RWPE1 (cell line): ENCODE measurements at regions not wholly inside any gene's neighbourhood (a gene's known extent, or its start where the extent isn't known, plus 50 kb on each side); places are given as distances from the start of the nearest gene placed in this dataset.
"Not testable (repeated sequence)": the region's sequence is repeated elsewhere in the genome, so short reads cannot be mapped to it uniquely, and the experiment has no call there.

Experiments
- CTCF ChIA-PET: fragments of 350-600 bp; sonication (Branson Sonifier 250); formaldehyde crosslinking; extraction: SDS; loops from one replicate; lab custom pipeline; 2021; lab: Yijun Ruan, JAX
- POLR2A ChIA-PET: fragments of 400-600 bp; formaldehyde crosslinking; extraction: SDS; loops from one replicate; lab custom pipeline; 2020; ENCODE audit warnings: antibody characterized with exemption; ENCODE audit not compliant: low non-redundant PET; lab: Yijun Ruan, JAX
- DNase-seq: peaks from one replicate; pipeline ENCODE4 v3.0.0; 2012; ENCODE audit warnings: low spot score
- H3K27ac ChIP-seq: fragments of 450-650 bp; 2 replicates; pipeline ENCODE4 v1.5.1; 2017
- CTCF ChIP-seq: fragments of 450-650 bp; conservative IDR thresholded peaks from 2 replicates; pipeline ENCODE4 v1.5.1; 2017; ENCODE audit warnings: low read depth, mild to moderate bottlenecking

- DNase-seq, CTCF ChIA-PET, POLR2A ChIA-PET, H3K27ac ChIP-seq: not testable (repeated sequence)
- peak; percentile 60 for TF ChIP-seq CTCF
Measured at GRCh38 chr1:46878173-46878782, 63.0 kb downstream of the CYP4A11 start.

GRCh38 chr1:46876093-46876492, 65.2 kb downstream of the CYP4A11 start:
- POLR2A ChIA-PET = not testable (repeated sequence)
- CTCF ChIA-PET = interaction anchor here (0.7 kb wide), 1 partner anchor 115 kb away, joined by 3 read pairs; no protein-coding TSS in a partner anchor

More at GRCh38 chr1:46876093-46876492, 65.2 kb downstream of the CYP4A11 start:
- not testable (repeated sequence) for H3K27ac ChIP-seq, DNase-seq
- TF ChIP-seq CTCF = peak; percentile 41; the same call in 1 of the 2 replicates
